Neutrophil (primary cell): ENCODE measurements at regions not wholly inside any gene's neighbourhood (a gene's known extent, or its start where the extent isn't known, plus 50 kb on each side); places are given as distances from the start of the nearest gene placed in this dataset.
"Not testable (repeated sequence)": the region's sequence is repeated elsewhere in the genome, so short reads cannot be mapped to it uniquely, and the experiment has no call there.

Source experiments
- H3K27ac ChIP-seq: fragments of 200-600 bp; sonication (generic); 2 replicates; pipeline ENCODE4 v1.5.1; 2016; ENCODE audit warnings: mild to moderate bottlenecking, moderate library complexity
- H3K27me3 ChIP-seq: fragments of 200-600 bp; sonication (generic); 2 replicates; pipeline ENCODE4 v1.6.0; 2016; ENCODE audit warnings: mild to moderate bottlenecking
- H3K36me3 ChIP-seq: fragments of 200-600 bp; sonication (generic); 2 replicates; pipeline ENCODE4 v1.5.1; 2017
- H3K4me1 ChIP-seq, 2 experiments: fragments of 200-600 bp in 1 of 2; sonication (generic) in 1 of 2; 1 replicate in 1 of 2; 2 replicates in 1 of 2; pipeline versions ENCODE4 v1.5.1 to v1.6.1; 2013 to 2016; ENCODE audit warnings: low read depth in 1 of 2, low read length in 1 of 2, mild to moderate bottlenecking in 1 of 2, moderate library complexity in 1 of 2; ENCODE audit not compliant: control insufficient read depth in 1 of 2, insufficient read depth in 1 of 2
- H3K4me3 ChIP-seq, 2 experiments: fragments of 200-600 bp in 1 of 2; sonication (generic) in 1 of 2; 1 replicate in 1 of 2; 2 replicates in 1 of 2; pipeline ENCODE4 v1.5.1; 2013 to 2016; ENCODE audit warnings: low read depth in 1 of 2, low read length in 1 of 2, mild to moderate bottlenecking in 1 of 2, moderate library complexity in 1 of 2
- H3K9me3 ChIP-seq: fragments of 200-600 bp; sonication (generic); 2 replicates; pipeline ENCODE4 v1.5.1; 2016
- TF ChIP-seq, protein P1 (sequence below): fragments of 200-600 bp; sonication (generic); IDR thresholded peaks from 2 replicates; pipeline ENCODE4 v1.5.1; 2016; ENCODE audit warnings: antibody characterized with exemption

GRCh38 chr2:39871291-39871761 is 92.3 kb upstream of the THUMPD2 start:
- no peaks in the 10 kb centered on the region for H3K9me3 ChIP-seq
- no peaks in the 10 kb centered on the region for H3K27me3 ChIP-seq
- H3K4me3 ChIP-seq, result no peak overlapping the region
- H3K27ac ChIP-seq, result no peak overlapping the region
- TF ChIP-seq, protein P1, sequence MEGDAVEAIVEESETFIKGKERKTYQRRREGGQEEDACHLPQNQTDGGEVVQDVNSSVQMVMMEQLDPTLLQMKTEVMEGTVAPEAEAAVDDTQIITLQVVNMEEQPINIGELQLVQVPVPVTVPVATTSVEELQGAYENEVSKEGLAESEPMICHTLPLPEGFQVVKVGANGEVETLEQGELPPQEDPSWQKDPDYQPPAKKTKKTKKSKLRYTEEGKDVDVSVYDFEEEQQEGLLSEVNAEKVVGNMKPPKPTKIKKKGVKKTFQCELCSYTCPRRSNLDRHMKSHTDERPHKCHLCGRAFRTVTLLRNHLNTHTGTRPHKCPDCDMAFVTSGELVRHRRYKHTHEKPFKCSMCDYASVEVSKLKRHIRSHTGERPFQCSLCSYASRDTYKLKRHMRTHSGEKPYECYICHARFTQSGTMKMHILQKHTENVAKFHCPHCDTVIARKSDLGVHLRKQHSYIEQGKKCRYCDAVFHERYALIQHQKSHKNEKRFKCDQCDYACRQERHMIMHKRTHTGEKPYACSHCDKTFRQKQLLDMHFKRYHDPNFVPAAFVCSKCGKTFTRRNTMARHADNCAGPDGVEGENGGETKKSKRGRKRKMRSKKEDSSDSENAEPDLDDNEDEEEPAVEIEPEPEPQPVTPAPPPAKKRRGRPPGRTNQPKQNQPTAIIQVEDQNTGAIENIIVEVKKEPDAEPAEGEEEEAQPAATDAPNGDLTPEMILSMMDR, result no peak
- no peaks in the 10 kb centered on the region for H3K36me3 ChIP-seq
- H3K4me1 ChIP-seq, result peaks cover 0 to 3% of the 10 kb centered on the region in 2 experiments

DNA sequence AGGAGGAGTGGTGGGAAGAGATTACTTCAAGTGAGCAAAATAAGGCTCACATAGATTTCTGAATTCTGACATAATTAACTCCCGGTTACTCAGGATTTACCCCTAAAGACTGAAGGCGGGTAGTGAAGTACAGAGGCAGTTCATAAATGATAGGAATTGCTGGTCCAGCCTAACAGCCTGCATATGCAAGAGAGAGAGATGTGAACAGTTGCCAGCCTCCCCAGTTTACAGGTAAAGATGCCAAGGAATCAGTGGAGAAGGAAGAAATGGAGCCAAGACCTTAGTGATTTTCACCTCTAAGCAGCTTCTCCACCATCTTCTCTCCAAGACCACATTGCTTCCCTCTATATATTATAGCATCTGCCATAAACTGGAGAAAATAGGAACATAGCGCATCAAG is 91.8 kb upstream of the THUMPD2 start:
- TF ChIP-seq, protein P1, result no peak
- Histone ChIP-seq H3K27me3 (no peaks in the 10 kb centered on the region), H3K36me3 (no peaks in the 10 kb centered on the region), H3K27ac (no peak overlapping the region), H3K4me3 (no peak overlapping the region), H3K9me3 (no peaks in the 10 kb centered on the region), H3K4me1 (peaks cover 0 to 3% of the 10 kb centered on the region in 2 experiments)

GRCh38 chr2:39867268-39867667 is 88.2 kb upstream of the THUMPD2 start:
- Histone ChIP-seq H3K4me1 (no peaks in the 10 kb centered on the region), H3K9me3 (no peaks in the 10 kb centered on the region)
- TF ChIP-seq, protein P1, result no peak

DNA sequence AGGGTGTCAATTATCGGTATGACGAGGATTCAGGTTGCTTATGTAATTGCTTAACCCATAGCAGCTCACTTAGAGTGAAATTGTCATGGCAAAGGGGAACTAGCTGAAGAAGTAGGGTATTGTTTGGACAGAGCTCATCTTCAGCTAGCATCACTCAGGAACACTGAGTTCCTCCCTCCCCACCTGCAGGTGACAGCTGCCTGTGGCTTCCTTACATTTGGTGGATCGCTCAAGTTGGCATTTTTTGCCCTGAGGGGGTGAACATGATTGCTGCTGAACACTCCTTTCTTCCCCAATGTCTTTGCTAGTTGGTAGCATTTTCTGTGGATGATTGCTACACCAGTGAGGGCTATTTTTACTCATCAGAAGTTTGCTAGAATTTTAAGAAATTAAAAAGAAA is 86.7 kb upstream of the THUMPD2 start:
- H3K36me3 ChIP-seq, result no peaks in the 10 kb centered on the region

More at GRCh38 chr2:39867268-39867667, 88.2 kb upstream of the THUMPD2 start:
- Histone ChIP-seq H3K27me3 (no peaks in the 10 kb centered on the region), H3K27ac (no peak overlapping the region), H3K4me3 (no peak overlapping the region), H3K36me3 (no peaks in the 10 kb centered on the region)

GRCh38 chr2:39863672-39864071 is 84.6 kb upstream of the THUMPD2 start:
- not testable (repeated sequence) for H3K27ac ChIP-seq, H3K4me1 ChIP-seq, H3K27me3 ChIP-seq, H3K36me3 ChIP-seq, H3K9me3 ChIP-seq, H3K4me3 ChIP-seq

More for the DNA sequence above, 86.7 kb upstream of the THUMPD2 start:
- Histone ChIP-seq H3K4me3 (no peak overlapping the region), H3K27me3 (no peaks in the 10 kb centered on the region), H3K9me3 (no peaks in the 10 kb centered on the region), H3K4me1 (no peaks in the 10 kb centered on the region), H3K27ac (no peak overlapping the region)
- TF ChIP-seq, protein P1, result no peak

DNA sequence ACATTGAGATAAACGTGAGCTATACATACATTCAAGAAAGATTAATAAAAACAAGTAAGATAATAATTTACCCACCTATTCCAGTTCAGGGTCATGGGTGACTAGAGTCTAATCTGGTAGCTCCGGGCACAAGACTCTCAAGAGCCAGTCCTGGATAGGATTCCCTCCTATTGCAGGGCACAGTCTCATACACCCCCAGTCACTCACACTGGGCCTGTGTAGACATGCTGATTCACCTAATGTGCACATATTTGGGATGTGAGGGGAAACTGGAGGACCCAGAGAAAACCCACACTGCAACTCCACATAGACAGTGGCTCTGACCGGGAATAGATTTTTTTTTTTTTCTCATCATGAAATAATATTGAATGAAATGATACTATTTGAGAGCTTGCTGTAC is 81.5 kb upstream of the THUMPD2 start:
- TF ChIP-seq, protein P1, result no peak
- no peak overlapping the region for H3K4me3 ChIP-seq
- H3K9me3 ChIP-seq, result no peaks in the 10 kb centered on the region
- H3K4me1 ChIP-seq, result no peaks in the 10 kb centered on the region
- H3K36me3 ChIP-seq, result no peaks in the 10 kb centered on the region
- no peak overlapping the region for H3K27ac ChIP-seq
- H3K27me3 ChIP-seq, result no peaks in the 10 kb centered on the region
